GM10248 (cell line): ENCODE measurements at regions not wholly inside any gene's neighbourhood (a gene's known extent, or its start where the extent isn't known, plus 50 kb on each side); places are given as distances from the start of the nearest gene placed in this dataset.
"Not testable (repeated sequence)": the region's sequence is repeated elsewhere in the genome, so short reads cannot be mapped to it uniquely, and the experiment has no call there.

Experiments used
- CTCF ChIA-PET: fragments of 300-600 bp; sonication (Branson Sonifier 250); formaldehyde crosslinking; extraction: SDS; loops from one replicate; lab custom pipeline; 2021; ENCODE audit warnings: antibody characterized with exemption; lab: Yijun Ruan, JAX
- POLR2A ChIA-PET: fragments of 350-650 bp; sonication (Branson Sonifier 250); formaldehyde crosslinking; extraction: SDS; loops from one replicate; lab custom pipeline; 2020; ENCODE audit warnings: antibody characterized with exemption; lab: Yijun Ruan, JAX
- DNase-seq: peaks from one replicate; pipeline ENCODE4 v3.0.0; 2012; ENCODE audit errors: extremely low spot score
- TF ChIP-seq, protein P1 (sequence below): IDR thresholded peaks from 2 replicates; pipeline ENCODE4 v1.5.1; 2012; ENCODE audit warnings: mild to moderate bottlenecking, low read depth; ENCODE audit errors: extremely low read depth, missing control alignments, control extremely low read depth

DNA sequence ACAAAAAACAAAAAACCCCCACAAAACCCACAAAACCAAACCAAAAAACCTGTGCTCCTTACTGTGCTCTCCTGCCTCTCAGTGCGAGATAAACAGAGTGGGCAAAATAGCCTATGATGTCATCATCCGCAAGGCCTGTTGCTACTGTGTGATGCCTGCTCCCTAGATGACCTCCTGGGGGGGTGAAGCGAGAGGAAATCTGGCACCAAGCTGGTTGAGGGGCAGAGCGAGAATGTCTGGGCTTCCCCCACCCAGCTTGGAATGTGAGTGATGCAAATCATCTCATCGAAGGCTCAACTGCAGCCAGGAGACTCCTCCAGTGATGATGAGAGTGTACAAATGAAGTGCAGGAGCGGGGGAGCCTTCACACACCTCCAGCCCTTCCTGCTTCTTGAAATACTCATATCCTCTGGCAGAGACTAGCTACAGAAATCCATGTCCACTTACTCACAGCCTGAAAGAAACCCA is 57.7 kb upstream of the MAP4K3 start:
- TF ChIP-seq, protein P1, sequence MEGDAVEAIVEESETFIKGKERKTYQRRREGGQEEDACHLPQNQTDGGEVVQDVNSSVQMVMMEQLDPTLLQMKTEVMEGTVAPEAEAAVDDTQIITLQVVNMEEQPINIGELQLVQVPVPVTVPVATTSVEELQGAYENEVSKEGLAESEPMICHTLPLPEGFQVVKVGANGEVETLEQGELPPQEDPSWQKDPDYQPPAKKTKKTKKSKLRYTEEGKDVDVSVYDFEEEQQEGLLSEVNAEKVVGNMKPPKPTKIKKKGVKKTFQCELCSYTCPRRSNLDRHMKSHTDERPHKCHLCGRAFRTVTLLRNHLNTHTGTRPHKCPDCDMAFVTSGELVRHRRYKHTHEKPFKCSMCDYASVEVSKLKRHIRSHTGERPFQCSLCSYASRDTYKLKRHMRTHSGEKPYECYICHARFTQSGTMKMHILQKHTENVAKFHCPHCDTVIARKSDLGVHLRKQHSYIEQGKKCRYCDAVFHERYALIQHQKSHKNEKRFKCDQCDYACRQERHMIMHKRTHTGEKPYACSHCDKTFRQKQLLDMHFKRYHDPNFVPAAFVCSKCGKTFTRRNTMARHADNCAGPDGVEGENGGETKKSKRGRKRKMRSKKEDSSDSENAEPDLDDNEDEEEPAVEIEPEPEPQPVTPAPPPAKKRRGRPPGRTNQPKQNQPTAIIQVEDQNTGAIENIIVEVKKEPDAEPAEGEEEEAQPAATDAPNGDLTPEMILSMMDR, result no peak
- ChIA-PET CTCF (interaction anchor here (1.2 to 1.4 kb wide), 2 partner anchors 9 to 343 kb away, joined by 3 read pairs; no protein-coding TSS in a partner anchor), POLR2A (interaction anchor here (0.6 kb wide), 1 partner anchor 96 kb away, joined by 5 read pairs; no protein-coding TSS in a partner anchor)
- peak; percentile 41 for DNase-seq

DNA sequence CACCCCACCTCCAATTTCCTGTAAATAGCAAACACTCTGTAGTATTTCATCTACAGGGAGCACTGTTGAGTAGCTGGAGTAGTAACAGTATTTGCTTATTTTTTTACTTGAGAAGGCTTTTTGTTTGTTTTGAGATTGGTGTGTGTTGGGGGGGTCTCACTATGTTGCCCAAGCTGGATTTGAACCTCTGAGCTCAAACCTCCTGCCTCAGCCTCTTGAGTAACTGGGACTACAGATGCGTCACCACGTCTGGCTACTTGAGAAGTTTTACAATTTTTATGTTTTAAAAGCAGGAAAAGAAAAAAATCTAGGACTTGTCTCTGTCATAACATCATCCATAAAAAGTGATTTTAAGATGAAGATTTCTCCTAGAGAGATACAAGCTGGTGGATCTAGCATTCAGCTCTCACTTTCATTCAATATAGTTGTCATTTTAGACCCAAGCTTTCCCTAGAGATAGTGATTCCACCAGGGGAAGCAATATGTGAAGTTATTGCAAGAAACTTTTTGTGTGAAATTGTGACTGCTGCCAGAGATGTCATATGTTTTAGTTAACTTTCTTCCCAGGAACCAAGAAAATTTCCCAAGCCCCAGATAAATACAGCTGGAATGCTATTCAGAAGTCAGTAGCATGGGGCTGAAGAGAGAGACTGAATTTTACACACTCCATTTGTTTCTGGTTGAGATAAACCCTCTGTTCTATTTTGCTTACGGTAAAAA is 60.2 kb upstream of the MAP4K3 start:
- no peak for DNase-seq
- POLR2A ChIA-PET, result no interaction called here
- TF ChIP-seq, protein P1, result no peak
- CTCF ChIA-PET, result interaction anchor here (1.2 to 1.5 kb wide), 2 partner anchors 19 to 27 kb away, joined by 3 read pairs; no protein-coding TSS in a partner anchor

DNA sequence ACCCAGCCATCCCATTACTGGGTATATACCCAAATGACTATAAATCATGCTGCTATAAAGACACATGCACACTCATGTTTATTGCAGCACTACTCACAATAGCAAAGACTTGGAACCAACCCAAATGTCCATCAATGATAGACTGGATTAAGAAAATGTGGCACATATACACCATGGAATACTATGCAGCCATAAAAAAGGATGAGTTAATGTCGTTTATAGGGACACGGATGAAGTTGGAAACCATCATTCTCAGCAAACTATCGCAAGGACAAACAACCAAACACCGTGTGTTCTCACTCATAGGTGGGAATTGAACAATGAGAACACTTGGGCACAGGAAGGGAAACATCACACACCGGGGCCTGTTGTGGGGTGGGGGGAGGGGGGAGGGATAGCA is 61.1 kb upstream of the MAP4K3 start:
- POLR2A ChIA-PET, CTCF ChIA-PET, DNase-seq: not testable (repeated sequence)

DNA sequence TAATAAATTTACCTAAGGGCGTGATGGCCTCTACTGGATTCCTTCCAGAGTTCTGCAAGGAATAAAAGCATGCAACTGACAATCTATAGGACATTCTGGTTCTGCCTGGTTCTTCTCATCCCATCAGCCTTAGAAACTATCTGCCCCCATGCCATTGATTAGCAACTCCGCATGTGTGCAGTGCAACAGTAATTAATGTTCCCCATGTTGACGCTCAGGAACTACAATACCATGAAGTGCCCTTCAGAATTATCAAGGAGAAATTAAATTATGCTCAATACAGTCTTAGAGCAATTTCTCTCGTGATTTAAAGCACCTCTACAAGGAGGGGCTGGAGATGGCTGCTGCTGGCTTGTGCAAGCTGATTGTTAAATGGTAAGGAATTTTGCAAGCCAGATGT is 61.7 kb upstream of the MAP4K3 start:
- ChIA-PET CTCF (interaction anchor here (5.1 kb wide), 1 partner anchor 14 kb away, joined by 22 read pairs; no protein-coding TSS in a partner anchor), POLR2A (no interaction called here)
- TF ChIP-seq, protein P1, result no peak
- no peak for DNase-seq

DNA sequence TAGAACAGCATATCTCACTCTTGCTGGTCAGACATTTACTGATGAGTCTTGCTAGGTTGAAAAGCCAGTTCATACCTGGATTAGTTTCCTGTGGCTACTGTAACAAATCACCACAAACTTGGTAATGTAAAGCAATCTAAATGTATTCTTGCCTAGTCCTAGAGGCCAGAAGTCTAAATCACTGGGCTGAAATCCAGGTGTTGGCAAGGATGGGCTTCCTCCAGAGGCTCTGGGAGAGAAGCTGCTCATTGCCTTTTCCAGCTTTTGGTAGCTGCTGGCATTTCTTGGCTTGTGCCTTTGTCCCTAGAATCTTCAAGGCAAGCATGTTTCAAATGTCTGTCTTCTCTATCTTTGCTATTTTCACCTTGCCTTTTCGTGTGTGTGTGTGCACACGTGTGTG is 62.3 kb upstream of the MAP4K3 start:
- ChIA-PET POLR2A (no interaction called here), CTCF (interaction anchor here (5.1 kb wide), 1 partner anchor 13 kb away, joined by 22 read pairs; no protein-coding TSS in a partner anchor)
- TF ChIP-seq, protein P1, result no peak
- DNase-seq, result no peak

DNA sequence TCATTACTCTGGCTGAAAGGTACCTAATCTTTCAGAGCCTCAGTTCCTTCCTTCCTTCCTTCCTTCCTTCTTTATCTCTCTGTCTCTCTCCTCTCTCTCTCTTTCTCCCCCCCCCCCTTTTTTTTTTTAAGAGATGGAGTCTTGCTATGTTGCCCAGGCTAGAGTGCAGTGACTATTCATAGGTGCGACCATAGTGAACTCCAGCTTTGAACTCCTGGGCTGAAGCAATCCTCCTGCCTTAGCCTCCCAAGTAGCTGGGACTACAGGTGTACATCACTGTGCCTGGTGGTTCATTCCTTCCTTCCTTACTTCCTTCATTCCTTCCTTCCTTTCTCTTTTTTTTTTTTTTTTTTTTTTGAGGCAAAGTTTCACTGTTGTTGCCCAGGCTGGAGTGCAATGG is 64.3 kb upstream of the MAP4K3 start:
- DNase-seq, result no peak
- CTCF ChIA-PET, result interaction anchor here (1.3 to 5.1 kb wide), 2 partner anchors 11 to 62 kb away, joined by 3 to 22 read pairs; no protein-coding TSS in a partner anchor
- TF ChIP-seq, protein P1, result no peak
- POLR2A ChIA-PET, result no interaction called here

DNA sequence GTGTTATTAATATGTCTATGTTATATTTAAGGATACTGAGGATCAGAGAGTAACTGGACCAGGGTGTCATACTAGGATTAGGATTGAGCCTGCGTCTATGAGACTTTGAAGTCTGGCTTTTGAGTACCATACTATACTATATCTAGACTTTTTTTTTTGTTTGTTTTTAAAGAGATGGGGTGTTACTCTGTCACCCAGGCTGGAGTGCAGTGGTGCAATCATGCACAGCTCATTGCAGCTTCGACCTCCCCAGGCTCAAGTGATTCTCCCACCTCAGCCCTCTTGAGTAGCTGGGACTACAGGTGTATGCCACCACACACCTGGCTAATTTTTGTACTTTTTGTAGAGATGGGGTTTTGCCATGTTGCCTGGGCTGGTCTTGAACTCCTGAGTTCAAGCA is 66.2 kb upstream of the MAP4K3 start:
- TF ChIP-seq, protein P1, result no peak
- ChIA-PET POLR2A (no interaction called here), CTCF (interaction anchor here (1.2 to 5.1 kb wide), 2 partner anchors 9 to 13 kb away, joined by 3 to 22 read pairs; no protein-coding TSS in a partner anchor)
- DNase-seq, result no peak
